H1 (cell line): ENCODE measurements at regions not wholly inside any gene's neighbourhood (a gene's known extent, or its start where the extent isn't known, plus 50 kb on each side); places are given as distances from the start of the nearest gene placed in this dataset.

Experiments used
- CTCF ChIA-PET: fragments of 300-600 bp; sonication (Branson Sonifier 250); formaldehyde crosslinking; loops from one replicate; lab custom pipeline; 2021; ENCODE audit not compliant: partially characterized antibody; lab: Charles Lee
- POLR2A ChIA-PET: fragments of 300-600 bp; sonication (Branson Sonifier 250); formaldehyde crosslinking; loops from one replicate; lab custom pipeline; 2021; ENCODE audit warnings: inconsistent platforms; ENCODE audit not compliant: partially characterized antibody; lab: Charles Lee
- DNase-seq, 2 experiments: peaks; one replicate each; pipeline versions ENCODE4 v3.0.0 to v3.0.0-alpha.2; 2010 to 2022; ENCODE audit warnings: low spot score in 2 of 2, low read depth in 1 of 2, mixed read lengths in 1 of 2
- FAIRE-seq: peaks from 2 replicates; lab custom pipeline; 2011; peaks lifted over from hg19 to GRCh38; lab: Jason Lieb, UNC
- H2AFZ ChIP-seq: 2 replicates; pipeline ENCODE4 v1.8.1; 2012; ENCODE audit warnings: low read length, inconsistent platforms
- H2AK5ac ChIP-seq: 2 replicates; pipeline ENCODE4 v1.6.1; 2013; ENCODE audit warnings: low read depth, low read length
- H2BK120ac ChIP-seq: replicated peaks from 2 replicates; pipeline ENCODE3; 2013; ENCODE audit warnings: low read depth, low read length, inconsistent platforms
- H2BK12ac ChIP-seq: 2 replicates; pipeline ENCODE4 v1.6.1; 2013; ENCODE audit warnings: low read depth, low read length
- H2BK15ac ChIP-seq: 2 replicates; pipeline ENCODE4 v1.6.1; 2013; ENCODE audit warnings: low read length
- H2BK20ac ChIP-seq: 2 replicates; pipeline ENCODE4 v1.6.1; 2013; ENCODE audit warnings: low read length
- H2BK5ac ChIP-seq: 2 replicates; pipeline ENCODE4 v1.6.1; 2013; ENCODE audit warnings: low read depth, low read length
- H3K14ac ChIP-seq: 2 replicates; pipeline ENCODE4 v1.6.1; 2013; ENCODE audit warnings: inconsistent platforms; ENCODE audit not compliant: insufficient read length
- H3K18ac ChIP-seq: 2 replicates; pipeline ENCODE4 v1.6.1; 2013; ENCODE audit warnings: low read length; ENCODE audit errors: extremely low read depth
- H3K23ac ChIP-seq: 2 replicates; pipeline ENCODE4 v1.6.1; 2013; ENCODE audit warnings: inconsistent platforms; ENCODE audit not compliant: insufficient read length
- H3K23me2 ChIP-seq: 2 replicates; pipeline ENCODE4 v1.6.1; 2013; ENCODE audit warnings: low read depth, low read length
- H3K27ac ChIP-seq: 2 replicates; pipeline ENCODE4 v1.6.1; 2011; ENCODE audit warnings: low read depth, low read length, inconsistent platforms
- H3K27me3 ChIP-seq, 4 experiments: replicated peaks in 1 of 4; 1 replicate in 1 of 4; 2 replicates in 3 of 4; pipeline versions ENCODE4 v1.6.1 to v1.8.1; 2011 to 2013; ENCODE audit warnings: low read length in 3 of 4, mild to moderate bottlenecking in 3 of 4, inconsistent platforms in 2 of 4, mixed read lengths in 2 of 4, moderate library complexity in 1 of 4; ENCODE audit not compliant: control insufficient read depth in 3 of 4, insufficient read depth in 3 of 4; ENCODE audit errors: extremely low read depth in 1 of 4
- H3K36me3 ChIP-seq, 4 experiments: 2 replicates each; pipeline versions ENCODE4 v1.6.1 to v1.8.1; 2011 to 2013; ENCODE audit warnings: mild to moderate bottlenecking in 4 of 4, low read length in 3 of 4, moderate library complexity in 2 of 4, control low read depth in 1 of 4, inconsistent platforms in 1 of 4; ENCODE audit not compliant: insufficient read depth in 4 of 4, control insufficient read depth in 2 of 4
- H3K4ac ChIP-seq: replicated peaks from 2 replicates; pipeline ENCODE3; 2013; ENCODE audit warnings: low read length, low read depth, mixed read lengths, inconsistent platforms; ENCODE audit not compliant: insufficient read length
- H3K4me1 ChIP-seq, 4 experiments: replicated peaks in 1 of 4; 1 replicate in 1 of 4; 2 replicates in 3 of 4; pipeline versions ENCODE4 v1.6.1 to v1.8.1; 2011 to 2013; ENCODE audit warnings: low read length in 3 of 4, inconsistent platforms in 2 of 4, mixed read lengths in 1 of 4; ENCODE audit not compliant: insufficient read depth in 4 of 4, control insufficient read depth in 3 of 4
- H3K4me2 ChIP-seq, 2 experiments: 2 replicates each; pipeline versions ENCODE4 v1.6.1 to v1.8.1; 2011 to 2013; ENCODE audit warnings: low read depth in 2 of 2, low read length in 2 of 2, control low read depth in 1 of 2, inconsistent platforms in 1 of 2, mild to moderate bottlenecking in 1 of 2; ENCODE audit not compliant: insufficient read depth in 1 of 2
- H3K4me3 ChIP-seq, 4 experiments: fragments of 200-600, 300-600 bp in 1 of 4; sonication (generic), shearing (Covaris generic), sonication (Bioruptor Twin) in 1 of 4; 2 replicates each; pipeline versions ENCODE4 v1.5.1 to v1.8.1; 2011 to 2016; ENCODE audit warnings: low read length in 4 of 4, low read depth in 3 of 4, control low read depth in 2 of 4, inconsistent platforms in 2 of 4, mild to moderate bottlenecking in 2 of 4, mixed read lengths in 1 of 4, moderate library complexity in 1 of 4; ENCODE audit not compliant: insufficient read depth in 2 of 4; ENCODE audit errors: extremely low read depth in 1 of 4
- H3K56ac ChIP-seq: replicated peaks from 2 replicates; pipeline ENCODE3; 2013; ENCODE audit warnings: low read depth, mild to moderate bottlenecking, mixed read lengths, low read length, inconsistent platforms; ENCODE audit not compliant: insufficient read length
- H3K79me1 ChIP-seq: 2 replicates; pipeline ENCODE4 v1.6.1; 2013; ENCODE audit warnings: low read depth, low read length, control low read depth
- H3K79me2 ChIP-seq, 2 experiments: 2 replicates each; pipeline versions ENCODE4 v1.6.1 to v1.8.1; 2012 to 2013; ENCODE audit warnings: low read length in 2 of 2, mild to moderate bottlenecking in 2 of 2, inconsistent platforms in 1 of 2; ENCODE audit not compliant: insufficient read depth in 2 of 2, control insufficient read depth in 1 of 2
- H3K9ac ChIP-seq, 4 experiments: replicated peaks in 1 of 4; 1 replicate in 1 of 4; 2 replicates in 3 of 4; pipeline versions ENCODE4 v1.6.1 to v1.8.1; 2011 to 2013; ENCODE audit warnings: low read depth in 3 of 4, low read length in 3 of 4, control low read depth in 2 of 4, mild to moderate bottlenecking in 2 of 4, moderate library complexity in 2 of 4, inconsistent platforms in 1 of 4; ENCODE audit errors: extremely low read depth in 1 of 4
- H3K9me3 ChIP-seq, 2 experiments: 2 replicates each; pipeline versions ENCODE4 v1.6.1 to v1.8.1; 2012 to 2013; ENCODE audit warnings: mild to moderate bottlenecking in 2 of 2, moderate library complexity in 2 of 2, control low read depth in 1 of 2, inconsistent platforms in 1 of 2, low read depth in 1 of 2, low read length in 1 of 2, mixed read lengths in 1 of 2; ENCODE audit not compliant: insufficient read depth in 2 of 2
- H4K20me1 ChIP-seq, 2 experiments: replicated peaks in 1 of 2; 2 replicates each; pipeline versions ENCODE3 to v1.8.1; 2011 to 2013; ENCODE audit warnings: inconsistent platforms in 2 of 2, low read length in 2 of 2, mild to moderate bottlenecking in 1 of 2; ENCODE audit not compliant: insufficient read depth in 2 of 2, control insufficient read depth in 1 of 2
- H4K5ac ChIP-seq: 2 replicates; pipeline ENCODE4 v1.6.1; 2013; ENCODE audit warnings: low read length, low read depth, mixed read lengths, inconsistent platforms; ENCODE audit not compliant: insufficient read length
- H4K8ac ChIP-seq: 2 replicates; pipeline ENCODE4 v1.8.0; 2013; ENCODE audit warnings: mild to moderate bottlenecking, moderate library complexity, low read length, inconsistent platforms; ENCODE audit not compliant: insufficient read depth; ENCODE audit errors: extremely low read depth
- H4K91ac ChIP-seq: replicated peaks from 2 replicates; pipeline ENCODE3; 2013; ENCODE audit warnings: low read length, mixed read lengths, inconsistent platforms; ENCODE audit not compliant: insufficient read length
- ASH2L ChIP-seq: fragments of 200-600, 300-600 bp; sonication (generic); IDR thresholded peaks from one replicate; pipeline ENCODE4 v1.7.1; 2017; ENCODE audit warnings: low read length
- BACH1 ChIP-seq: IDR thresholded peaks from 2 replicates; pipeline ENCODE4 v1.6.1; 2012; ENCODE audit warnings: low read length, improper control_type of control experiment
- GTF2F1 ChIP-seq: IDR thresholded peaks from 2 replicates; pipeline ENCODE4 v1.6.1; 2012; ENCODE audit warnings: low read depth, low read length, improper control_type of control experiment, borderline replicate concordance
- HDAC2 ChIP-seq, 2 experiments: fragments of 300-600 bp in 1 of 2; sonication (generic) in 1 of 2; IDR thresholded peaks; 2 replicates each; pipeline ENCODE4 v1.6.1; 2011 to 2012; ENCODE audit warnings: low read depth in 2 of 2, low read length in 2 of 2, mild to moderate bottlenecking in 2 of 2, moderate library complexity in 2 of 2, borderline replicate concordance in 1 of 2, inconsistent platforms in 1 of 2
- KDM5A ChIP-seq: fragments of 200-600 bp; IDR thresholded peaks from 2 replicates; pipeline ENCODE4 v1.7.1; 2012; ENCODE audit warnings: mild to moderate bottlenecking, low read length, inconsistent platforms, mixed read lengths
- POLR2AphosphoS5 ChIP-seq: IDR thresholded peaks from 2 replicates; pipeline ENCODE4 v1.6.1; 2011; ENCODE audit warnings: low read depth, low read length
- POU5F1 ChIP-seq: IDR thresholded peaks from 2 replicates; pipeline ENCODE4 v1.6.1; 2011; ENCODE audit warnings: low read depth, mild to moderate bottlenecking, low read length, moderate library complexity
- SAP30 ChIP-seq: fragments of 300-600 bp; sonication (generic); IDR thresholded peaks from 2 replicates; pipeline ENCODE4 v1.7.1; 2012; ENCODE audit warnings: low read length, moderate library complexity, mild to moderate bottlenecking, inconsistent platforms; ENCODE audit not compliant: insufficient read depth, insufficient replicate concordance
- SP2 ChIP-seq: IDR thresholded peaks from 2 replicates; pipeline ENCODE4 v1.6.1; 2012; ENCODE audit warnings: mild to moderate bottlenecking, low read length, inconsistent platforms
- SUZ12 ChIP-seq: fragments of 200-600 bp; sonication (generic); IDR thresholded peaks from 2 replicates; pipeline ENCODE4 v1.6.1; 2012; ENCODE audit warnings: mild to moderate bottlenecking, inconsistent platforms, low read length, moderate library complexity, mixed read lengths
- TBP ChIP-seq: IDR thresholded peaks from 2 replicates; pipeline ENCODE4 v1.6.1; 2011; ENCODE audit warnings: low read depth, low read length, improper control_type of control experiment
- ZNF274 ChIP-seq: IDR thresholded peaks from 2 replicates; pipeline ENCODE4 v1.7.0; 2012; ENCODE audit warnings: low read length, borderline replicate concordance; ENCODE audit errors: extremely low read depth
- WGBS, 2 experiments: shearing (Covaris generic) in 1 of 2; methylation state at CpG; one replicate each; pipeline versions ENCODE4 v1.1.6 to v1.1.7; 2013 to 2015; ENCODE audit warnings: low lambda C conversion rate in 2 of 2, mixed read lengths in 2 of 2, inconsistent platforms in 1 of 2, low coverage in 1 of 2, missing lambda C conversion rate in 1 of 2; ENCODE audit not compliant: insufficient replicate concordance in 2 of 2, insufficient coverage in 1 of 2, insufficient read length in 1 of 2; ENCODE audit errors: extremely low coverage in 1 of 2, missing lambda C conversion rate in 1 of 2; 5-methylcytosine and 5-hydroxymethylcytosine counted together
- TF ChIP-seq, protein P1 (sequence below): IDR thresholded peaks from 2 replicates; pipeline ENCODE4 v1.6.1; 2011; ENCODE audit warnings: low read length, improper control_type of control experiment

DNA sequence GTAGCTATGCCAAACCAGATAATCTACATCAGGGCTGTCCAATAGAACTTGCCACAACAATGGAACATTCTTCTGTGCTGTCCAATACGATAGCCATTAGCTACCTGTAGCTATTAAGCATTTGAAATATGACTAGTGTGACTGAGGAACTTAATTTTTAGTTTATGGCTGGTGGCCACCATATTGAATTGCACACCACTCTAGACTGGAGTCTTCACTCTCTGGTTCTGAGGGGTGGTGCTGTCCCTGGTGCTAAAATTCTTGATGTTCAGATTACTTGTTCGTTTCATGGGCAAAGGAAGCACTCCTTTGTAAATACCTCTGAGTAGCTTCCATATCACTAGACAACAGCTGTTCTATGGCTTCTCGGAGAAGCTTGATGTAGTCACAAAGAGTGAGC is 296.6 kb downstream of the NPIPA8 start:
- no peak overlapping the region for H4K8ac ChIP-seq
- no peak overlapping the region for H2BK20ac ChIP-seq
- H3K14ac ChIP-seq, result no peak overlapping the region
- no peak overlapping the region for H2AK5ac ChIP-seq
- H3K56ac ChIP-seq, result no peak overlapping the region
- no peaks in the 10 kb centered on the region for H3K79me2 ChIP-seq
- no peak overlapping the region for H3K4ac ChIP-seq
- no peak overlapping the region for H3K4me3 ChIP-seq
- no peak overlapping the region for H2BK12ac ChIP-seq
- H3K23ac ChIP-seq, result no peak overlapping the region
- no peak overlapping the region for H4K91ac ChIP-seq
- ChIA-PET POLR2A (no interaction called here), CTCF (no interaction called here)
- H4K5ac ChIP-seq, result no peak overlapping the region
- peaks cover 0 to 4% (median 1%) of the 10 kb centered on the region in 4 experiments; a peak in 4 of 7 replicates for H3K4me1 ChIP-seq
- FAIRE-seq, result no peak
- H3K36me3 ChIP-seq, result no peaks in the 10 kb centered on the region
- DNase-seq, result no peak
- no peaks in the 10 kb centered on the region for H3K27me3 ChIP-seq
- no peak overlapping the region for H3K18ac ChIP-seq
- H3K27ac ChIP-seq, result no peak overlapping the region
- no peak overlapping the region for H3K4me2 ChIP-seq
- no peak overlapping the region for H2BK120ac ChIP-seq
- H4K20me1 ChIP-seq, result peaks cover 0 to 3% of the 10 kb centered on the region in 2 experiments
- H3K23me2 ChIP-seq, result no peaks in the 10 kb centered on the region; the same call in 1 of the 2 replicates
- no peak overlapping the region for H2BK5ac ChIP-seq
- no peak overlapping the region for H2BK15ac ChIP-seq
- no peaks in the 10 kb centered on the region for H3K9me3 ChIP-seq
- 82% methylated on average over 3 of the region's 3 CpGs; no CpG with 5 or more reads in 1 of the 2 experiments for WGBS, 2 experiments
- H3K9ac ChIP-seq, result no peak overlapping the region
- no peak overlapping the region for H2AFZ ChIP-seq
- no peaks in the 10 kb centered on the region for H3K79me1 ChIP-seq
- TF ChIP-seq POU5F1 (no peak), GTF2F1 (no peak), BACH1 (no peak), SUZ12 (no peak), HDAC2 (IDR thresholded peaks at IDR 0.05; ENCODE audit: borderline replicate concordance in 1 of 2, low read depth in 2 of 2, low read length in 2 of 2) (no peak), POLR2AphosphoS5 (no peak), SP2 (no peak), ASH2L (no peak), ZNF274 (no peak), TBP (no peak), SAP30 (no peak), KDM5A (no peak)
- TF ChIP-seq, protein P1, sequence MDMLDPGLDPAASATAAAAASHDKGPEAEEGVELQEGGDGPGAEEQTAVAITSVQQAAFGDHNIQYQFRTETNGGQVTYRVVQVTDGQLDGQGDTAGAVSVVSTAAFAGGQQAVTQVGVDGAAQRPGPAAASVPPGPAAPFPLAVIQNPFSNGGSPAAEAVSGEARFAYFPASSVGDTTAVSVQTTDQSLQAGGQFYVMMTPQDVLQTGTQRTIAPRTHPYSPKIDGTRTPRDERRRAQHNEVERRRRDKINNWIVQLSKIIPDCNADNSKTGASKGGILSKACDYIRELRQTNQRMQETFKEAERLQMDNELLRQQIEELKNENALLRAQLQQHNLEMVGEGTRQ, result no peak
